Motor neuron (in vitro differentiated cells): ENCODE measurements at regions not wholly inside any gene's neighbourhood (a gene's known extent, or its start where the extent isn't known, plus 50 kb on each side); places are given as distances from the start of the nearest gene placed in this dataset.
A peak's percentile ranks its signal among the peaks of the same experiment; 100 is the strongest.

Experiments used
- ATAC-seq, 8 experiments: fragments of 200-7000 bp; cut with Tn5 transposase; replicated peaks in 6 of 8; 2 replicates each; pipeline ENCODE4 v1.8.0; 2021; ENCODE audit warnings: mild to moderate bottlenecking in 8 of 8, moderate library complexity in 8 of 8
- H3K27ac ChIP-seq, 2 donors: fragments of 250-450 bp; sonication (Bioruptor Pico); 2 replicates each; pipeline ENCODE4 v1.9.0; 2021; ENCODE audit warnings: antibody characterized with exemption in 2 of 2, mild to moderate bottlenecking in 2 of 2, moderate library complexity in 1 of 2
- H3K4me1 ChIP-seq, 2 donors: fragments of 250-450 bp; sonication (Bioruptor Pico); replicated peaks in 1 of 2; 2 replicates each; pipeline ENCODE4 v1.6.1; 2021; ENCODE audit warnings: antibody characterized with exemption in 2 of 2, mild to moderate bottlenecking in 2 of 2, moderate library complexity in 1 of 2
- H3K4me3 ChIP-seq, 5 donors: fragments of 250-450 bp; sonication (Bioruptor Pico); 2 replicates each; pipeline ENCODE4 v1.9.0; 2021; ENCODE audit warnings: antibody characterized with exemption in 5 of 5, mild to moderate bottlenecking in 5 of 5, moderate library complexity in 4 of 5
- WGBS, 10 experiments: fragments of 450-650 bp; shearing (Covaris generic); methylation state at CpG; one replicate each; pipeline ENCODE4 v1.0.0; 2022; 5-methylcytosine and 5-hydroxymethylcytosine counted together
- in situ Hi-C, 9 experiments: fragments of 400-800 bp; cut with MboI; loops; one replicate each; pipeline ENCODE4 v1.15.0; 2021; ENCODE audit warnings: low sequenced_read_pairs in 9 of 9, low pct_unique_long_range_greater_than_20kb in 2 of 9; ENCODE audit not compliant: unreplicated experiment in 9 of 9

- Histone ChIP-seq H3K4me3 (no peak overlapping the region), H3K27ac (no peak overlapping the region), H3K4me1 (peaks cover 55 to 59% of the 10 kb centered on the region in 2 donors)
- in situ Hi-C loops, result no loop called here
- WGBS, 10 experiments, result 31 to 100% (median 78%) methylated on average over 1 to 3 of the region's 7 CpGs; no CpG with 5 or more reads in 1 of the 10 experiments
- peak in 2 of 8 experiments; percentile 54 to 65 for ATAC-seq
These were observed 56.8 kb upstream of the HS6ST1 start for GRCh38 chr2:128375454-128375853.

- no peak overlapping the region for H3K4me3 ChIP-seq
- WGBS, 10 experiments, result 68 to 100% (median 80%) methylated on average over 1 to 5 of the region's 17 CpGs; no CpG with 5 or more reads in 5 of the 10 experiments
- in situ Hi-C loops, result no loop called here
- no peak for ATAC-seq
- H3K27ac ChIP-seq, result no peak overlapping the region
- peaks cover 53 to 59% of the 10 kb centered on the region in 2 donors for H3K4me1 ChIP-seq
These were observed 57.8 kb upstream of the HS6ST1 start for GRCh38 chr2:128376241-128377041.

GRCh38 chr2:128377071-128377910 lies 58.6 kb upstream of the HS6ST1 start:
- Histone ChIP-seq H3K27ac (no peak overlapping the region), H3K4me1 (peaks cover 49 to 60% of the 10 kb centered on the region in 2 donors), H3K4me3 (no peak overlapping the region)
- in situ Hi-C loops, result no loop called here
- ATAC-seq, result no peak
- 82 to 100% (median 92%) methylated on average over 2 to 8 of the region's 16 CpGs; no CpG with 5 or more reads in 3 of the 10 experiments for WGBS, 10 experiments

- Histone ChIP-seq H3K27ac (peak overlapping the region in 1 of 2 donors; percentile 53), H3K4me3 (no peak overlapping the region), H3K4me1 (peaks cover 46 to 58% of the 10 kb centered on the region in 2 donors)
- WGBS, 10 experiments, result 93 to 100% methylated on average over 1 to 5 of the region's 16 CpGs; no CpG with 5 or more reads in 8 of the 10 experiments
- ATAC-seq, result peak in 1 of 8 experiments; percentile 10
- in situ Hi-C loops, result no loop called here
These were observed 59.8 kb upstream of the HS6ST1 start for GRCh38 chr2:128378231-128379020.

GRCh38 chr2:128379021-128380015 lies 60.6 kb upstream of the HS6ST1 start:
- in situ Hi-C loops, result no loop called here
- WGBS, 10 experiments, result 0 to 80% (median 41%) methylated on average over 1 to 6 of the region's 22 CpGs; no CpG with 5 or more reads in 2 of the 10 experiments

GRCh38 chr2:128380061-128380889 lies 61.6 kb upstream of the HS6ST1 start:
- Histone ChIP-seq H3K27ac (no peak overlapping the region), H3K4me3 (no peak overlapping the region), H3K4me1 (peaks cover 43 to 50% of the 10 kb centered on the region in 2 donors)
- ATAC-seq, result peak in 4 of 8 experiments; percentile 21 to 30 (median 23)
- WGBS, 10 experiments, result 51 to 100% (median 85%) methylated on average over 1 to 12 of the region's 27 CpGs; no CpG with 5 or more reads in 3 of the 10 experiments
- in situ Hi-C loops, result no loop called here

More at GRCh38 chr2:128379021-128380015, 60.6 kb upstream of the HS6ST1 start:
- Histone ChIP-seq H3K4me3 (no peak overlapping the region), H3K27ac (no peak overlapping the region), H3K4me1 (peaks cover 46 to 57% of the 10 kb centered on the region in 2 donors)
- peak; percentile 26 to 76 (median 56) for ATAC-seq

GRCh38 chr2:128380961-128381938 lies 62.6 kb upstream of the HS6ST1 start:
- peak; percentile 27 to 78 (median 53) for ATAC-seq
- 0 to 80% (median 63%) methylated on average over 1 to 3 of the region's 18 CpGs; no CpG with 5 or more reads in 2 of the 10 experiments for WGBS, 10 experiments
- Histone ChIP-seq H3K4me3 (no peak overlapping the region), H3K4me1 (peaks cover 39 to 45% of the 10 kb centered on the region in 2 donors), H3K27ac (no peak overlapping the region)
- in situ Hi-C loops, result no loop called here

GRCh38 chr2:128384446-128384845 lies 65.8 kb upstream of the HS6ST1 start:
- in situ Hi-C loops, result no loop called here
- WGBS, 10 experiments, result 40 to 100% (median 94%) methylated on average over 1 to 7 of the region's 10 CpGs; no CpG with 5 or more reads in 3 of the 10 experiments
- Histone ChIP-seq H3K4me1 (peaks cover 28 to 31% of the 10 kb centered on the region in 2 donors), H3K4me3 (no peak overlapping the region), H3K27ac (no peak overlapping the region)
- no peak for ATAC-seq

- H3K4me1 ChIP-seq, result peaks cover 26 to 30% of the 10 kb centered on the region in 2 donors
- no peak for ATAC-seq
- 67 to 100% (median 80%) methylated on average over 1 to 8 of the region's 10 CpGs; no CpG with 5 or more reads in 6 of the 10 experiments for WGBS, 10 experiments
- no peak overlapping the region for H3K27ac ChIP-seq
- H3K4me3 ChIP-seq, result no peak overlapping the region
- in situ Hi-C loops, result no loop called here
These were observed 66.3 kb upstream of the HS6ST1 start for GRCh38 chr2:128384956-128385355.

- Histone ChIP-seq H3K4me1 (peaks cover 25 to 30% of the 10 kb centered on the region in 2 donors), H3K4me3 (no peak overlapping the region), H3K27ac (no peak overlapping the region)
- 50 to 100% (median 100%) methylated on average over 1 to 3 of the region's 7 CpGs; no CpG with 5 or more reads in 3 of the 10 experiments for WGBS, 10 experiments
- ATAC-seq, result no peak
- in situ Hi-C loops, result no loop called here
These were observed 66.7 kb upstream of the HS6ST1 start for GRCh38 chr2:128385365-128385764.
